Astrocyte (in vitro differentiated cells and primary cell): ENCODE measurements at regions not wholly inside any gene's neighbourhood (a gene's known extent, or its start where the extent isn't known, plus 50 kb on each side); places are given as distances from the start of the nearest gene placed in this dataset.

Source experiments
- DNase-seq: peaks from one replicate; pipeline ENCODE4 v3.0.0-alpha.2; 2010; ENCODE audit warnings: low read depth
- FAIRE-seq: peaks from 2 replicates; lab custom pipeline; 2011; peaks lifted over from hg19 to GRCh38; lab: Jason Lieb, UNC
- H2AFZ ChIP-seq: 2 replicates; pipeline ENCODE4 v1.6.0; 2012; ENCODE audit warnings: low read depth, low read length, inconsistent platforms
- H3K27ac ChIP-seq: 2 replicates; pipeline ENCODE4 v1.5.1; 2011; ENCODE audit warnings: low read depth, low read length, inconsistent platforms
- H3K27me3 ChIP-seq: 2 replicates; pipeline ENCODE4 v1.6.0; 2011; ENCODE audit warnings: low read length, inconsistent platforms; ENCODE audit not compliant: insufficient read depth
- H3K36me3 ChIP-seq: 2 replicates; pipeline ENCODE4 v1.5.1; 2011; ENCODE audit warnings: low read length, inconsistent platforms; ENCODE audit not compliant: insufficient read depth
- H3K4me1 ChIP-seq: 2 replicates; pipeline ENCODE4 v1.5.1; 2011; ENCODE audit warnings: low read length, inconsistent platforms; ENCODE audit not compliant: insufficient read depth
- H3K4me2 ChIP-seq: 2 replicates; pipeline ENCODE4 v1.6.0; 2012; ENCODE audit warnings: low read length, inconsistent platforms
- H3K4me3 ChIP-seq: 2 replicates; pipeline ENCODE4 v1.5.1; 2011; ENCODE audit warnings: low read depth, mild to moderate bottlenecking, low read length, inconsistent platforms; ENCODE audit not compliant: insufficient read depth
- H3K79me2 ChIP-seq: 2 replicates; pipeline ENCODE4 v1.6.0; 2012; ENCODE audit warnings: mild to moderate bottlenecking, low read length, inconsistent platforms; ENCODE audit not compliant: insufficient read depth
- H3K9ac ChIP-seq: 2 replicates; pipeline ENCODE4 v1.6.0; 2012; ENCODE audit warnings: mild to moderate bottlenecking, low read length, inconsistent platforms
- H3K9me3 ChIP-seq: 2 replicates; pipeline ENCODE4 v1.5.1; 2012; ENCODE audit warnings: low read depth, mild to moderate bottlenecking, low read length, inconsistent platforms; ENCODE audit not compliant: insufficient read depth
- H4K20me1 ChIP-seq: 2 replicates; pipeline ENCODE4 v1.6.0; 2012; ENCODE audit warnings: low read length, inconsistent platforms; ENCODE audit not compliant: insufficient read depth
- H3K27ac Mint-ChIP-seq: one replicate; pipeline ENCODE4 v1.8.0; 2021; ENCODE audit warnings: mild to moderate bottlenecking, mixed read lengths; ENCODE audit not compliant: unreplicated experiment
- H3K27me3 Mint-ChIP-seq: one replicate; pipeline ENCODE4 v1.8.0; 2021; ENCODE audit warnings: low read depth, mixed read lengths; ENCODE audit not compliant: unreplicated experiment
- H3K36me3 Mint-ChIP-seq: one replicate; pipeline ENCODE4 v1.8.0; 2021; ENCODE audit warnings: low read depth, mixed read lengths; ENCODE audit not compliant: unreplicated experiment
- H3K4me1 Mint-ChIP-seq: one replicate; pipeline ENCODE4 v1.8.0; 2021; ENCODE audit warnings: low read depth, mixed read lengths; ENCODE audit not compliant: unreplicated experiment
- H3K4me3 Mint-ChIP-seq: one replicate; pipeline ENCODE4 v1.8.0; 2021; ENCODE audit warnings: mild to moderate bottlenecking, moderate library complexity, mixed read lengths; ENCODE audit not compliant: unreplicated experiment
- H3K9me3 Mint-ChIP-seq: one replicate; pipeline ENCODE4 v1.8.0; 2021; ENCODE audit warnings: mild to moderate bottlenecking, mixed read lengths; ENCODE audit not compliant: unreplicated experiment
- EZH2 ChIP-seq: IDR thresholded peaks from 2 replicates; pipeline ENCODE4 v1.6.1; 2012; ENCODE audit warnings: mild to moderate bottlenecking, low read length, inconsistent platforms; ENCODE audit not compliant: insufficient read depth
- TF ChIP-seq, protein P1 (sequence below): IDR thresholded peaks from 2 replicates; pipeline ENCODE4 v1.5.1; 2011; ENCODE audit warnings: low read depth, mild to moderate bottlenecking, inconsistent platforms, low read length, moderate library complexity; ENCODE audit not compliant: insufficient read depth

DNA sequence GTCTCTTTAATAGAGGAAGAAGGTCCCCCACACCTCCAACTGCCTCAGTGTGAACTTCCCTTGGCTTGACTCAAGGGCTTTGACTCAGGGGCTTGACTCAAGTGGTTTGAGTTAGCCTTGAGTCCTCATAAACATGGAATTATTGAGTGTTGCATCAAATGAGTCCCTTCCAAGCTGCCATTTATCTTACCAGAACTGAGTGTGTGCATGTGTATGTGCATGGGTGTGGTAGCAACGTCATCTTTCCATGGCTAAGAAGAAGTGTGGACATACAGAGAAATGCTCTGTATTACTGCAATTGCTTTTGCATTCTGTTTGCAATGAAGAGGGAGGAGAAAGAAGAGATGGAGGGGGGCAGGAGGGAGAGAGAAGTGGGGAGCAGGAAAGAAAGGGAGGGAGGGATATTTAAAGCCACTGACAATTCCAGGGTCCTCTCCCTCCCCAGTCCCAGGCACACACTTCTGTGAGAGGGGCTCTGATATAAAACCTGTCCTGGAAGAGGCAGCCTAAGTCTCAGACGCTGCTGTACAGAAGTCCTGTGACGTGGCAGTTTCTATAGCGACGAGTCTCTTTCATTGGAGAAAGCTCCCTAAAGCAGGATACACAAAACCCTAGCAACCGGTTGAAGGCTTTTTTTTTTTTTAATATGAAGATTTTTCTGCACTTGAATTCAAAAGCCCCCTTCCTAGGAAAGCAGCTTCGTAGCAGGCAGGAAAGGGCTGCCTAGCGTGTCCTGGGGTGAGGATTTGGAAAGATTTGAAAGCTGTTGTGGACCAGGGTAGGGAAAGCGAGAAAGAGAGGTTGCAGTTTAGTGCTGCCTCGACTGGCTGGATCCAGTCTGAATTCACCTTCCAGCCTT, 93.3 kb upstream of the MAP1B start:
- no peak overlapping the region for H3K27ac Mint-ChIP-seq
- TF ChIP-seq, protein P1, sequence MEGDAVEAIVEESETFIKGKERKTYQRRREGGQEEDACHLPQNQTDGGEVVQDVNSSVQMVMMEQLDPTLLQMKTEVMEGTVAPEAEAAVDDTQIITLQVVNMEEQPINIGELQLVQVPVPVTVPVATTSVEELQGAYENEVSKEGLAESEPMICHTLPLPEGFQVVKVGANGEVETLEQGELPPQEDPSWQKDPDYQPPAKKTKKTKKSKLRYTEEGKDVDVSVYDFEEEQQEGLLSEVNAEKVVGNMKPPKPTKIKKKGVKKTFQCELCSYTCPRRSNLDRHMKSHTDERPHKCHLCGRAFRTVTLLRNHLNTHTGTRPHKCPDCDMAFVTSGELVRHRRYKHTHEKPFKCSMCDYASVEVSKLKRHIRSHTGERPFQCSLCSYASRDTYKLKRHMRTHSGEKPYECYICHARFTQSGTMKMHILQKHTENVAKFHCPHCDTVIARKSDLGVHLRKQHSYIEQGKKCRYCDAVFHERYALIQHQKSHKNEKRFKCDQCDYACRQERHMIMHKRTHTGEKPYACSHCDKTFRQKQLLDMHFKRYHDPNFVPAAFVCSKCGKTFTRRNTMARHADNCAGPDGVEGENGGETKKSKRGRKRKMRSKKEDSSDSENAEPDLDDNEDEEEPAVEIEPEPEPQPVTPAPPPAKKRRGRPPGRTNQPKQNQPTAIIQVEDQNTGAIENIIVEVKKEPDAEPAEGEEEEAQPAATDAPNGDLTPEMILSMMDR, result no peak
- no peak for TF ChIP-seq EZH2
- Histone ChIP-seq H3K27me3 (no peaks in the 10 kb centered on the region), H3K27ac (peak overlapping the region; percentile 33), H3K4me3 (peak overlapping the region; percentile 26), H4K20me1 (no peaks in the 10 kb centered on the region), H3K4me2 (peak overlapping the region; percentile 59), H2AFZ (peak overlapping the region; percentile 59), H3K79me2 (no peaks in the 10 kb centered on the region), H3K9ac (peak overlapping the region; percentile 17), H3K4me1 (peaks cover 15% of the 10 kb centered on the region), H3K36me3 (no peaks in the 10 kb centered on the region), H3K9me3 (no peaks in the 10 kb centered on the region)
- no peaks in the 10 kb centered on the region for H3K36me3 Mint-ChIP-seq
- FAIRE-seq (no peak), DNase-seq (peak; percentile 71)
- peaks cover 4% of the 10 kb centered on the region for H3K4me1 Mint-ChIP-seq
- H3K9me3 Mint-ChIP-seq, result no peaks in the 10 kb centered on the region
- no peak overlapping the region for H3K4me3 Mint-ChIP-seq
- peaks cover 7% of the 10 kb centered on the region for H3K27me3 Mint-ChIP-seq

DNA sequence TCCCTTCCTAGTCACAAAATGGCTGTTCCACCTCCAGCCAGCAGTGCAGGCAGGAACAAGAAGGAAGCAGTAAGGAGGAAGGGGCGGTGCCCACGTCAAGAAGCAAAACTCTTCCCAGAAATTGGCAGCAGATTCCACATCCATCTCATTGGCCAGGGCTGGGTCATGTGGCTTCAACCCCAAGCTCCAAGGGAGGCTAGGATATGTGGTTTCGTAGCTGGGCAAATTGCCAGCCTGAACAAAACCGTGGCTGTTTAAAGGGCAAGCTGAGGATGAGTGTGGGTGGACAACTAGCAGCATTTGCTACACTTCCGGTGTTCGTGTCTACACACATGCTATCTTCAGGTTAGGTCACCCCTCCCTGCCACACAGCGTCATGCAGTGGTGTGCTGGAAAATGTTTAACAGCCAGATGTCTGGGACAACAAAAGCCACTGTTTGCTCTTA, 92.1 kb upstream of the MAP1B start:
- H3K9me3 Mint-ChIP-seq, result no peaks in the 10 kb centered on the region
- no peak overlapping the region for H3K27ac Mint-ChIP-seq
- H3K4me1 Mint-ChIP-seq, result peaks cover under 1% of the 10 kb centered on the region
- H3K79me2 ChIP-seq, result no peaks in the 10 kb centered on the region
- H3K4me1 ChIP-seq, result peaks cover 15% of the 10 kb centered on the region
- no peaks in the 10 kb centered on the region for H4K20me1 ChIP-seq
- peak overlapping the region; percentile 59 for H3K4me2 ChIP-seq
- no peaks in the 10 kb centered on the region for H3K9me3 ChIP-seq
- no peak overlapping the region for H3K4me3 Mint-ChIP-seq
- H3K36me3 ChIP-seq, result no peaks in the 10 kb centered on the region
- peaks cover 7% of the 10 kb centered on the region for H3K27me3 Mint-ChIP-seq
- FAIRE-seq, result peak; percentile 85
- H3K27me3 ChIP-seq, result no peaks in the 10 kb centered on the region
- peak overlapping the region; percentile 17 for H3K9ac ChIP-seq
- TF ChIP-seq EZH2, result no peak
- TF ChIP-seq, protein P1, result no peak
- H3K27ac ChIP-seq, result peak overlapping the region; percentile 33
- H2AFZ ChIP-seq, result peak overlapping the region; percentile 70
- DNase-seq, result peak; percentile 95
- no peak overlapping the region for H3K4me3 ChIP-seq
- no peaks in the 10 kb centered on the region for H3K36me3 Mint-ChIP-seq
